ENCODE measurements at regions not wholly inside any gene's neighbourhood (a gene's known extent, or its start where the extent isn't known, plus 50 kb on each side); places are given as distances from the start of the nearest gene placed in this dataset.

DNA sequence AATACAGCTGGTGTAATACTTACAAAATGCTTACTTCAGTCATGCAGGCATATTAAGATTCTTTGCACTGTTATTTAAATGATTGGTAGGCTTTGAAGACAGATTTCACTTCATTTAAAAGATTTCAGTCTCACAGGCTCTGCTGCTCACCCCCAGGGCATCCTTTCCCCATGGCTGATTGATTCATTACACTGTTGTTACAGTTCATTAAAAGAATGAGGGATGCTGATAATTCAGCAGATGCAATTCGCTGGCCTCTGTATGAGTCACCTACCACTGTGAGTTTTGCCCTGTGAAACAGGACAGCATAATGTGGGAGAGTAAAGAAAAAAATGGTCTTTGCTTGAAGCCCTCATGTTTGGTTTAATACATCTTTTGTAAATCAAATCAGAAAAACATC, 246.9 kb downstream of the CYLC2 start:
- intact Hi-C loops (cut with DNase I; ENCODE audit: low total_unique reads) = no loop called here
- 43 to 56% methylated on average over 1 of the region's 1 CpG for WGBS, 2 donors (ENCODE audit: low coverage in 1 of 2)
- in situ Hi-C loops (cut with MboI; ENCODE audit: low pct_ligation_motif_present in 1 of 4, low pct_unique_long_range_greater_than_20kb in 1 of 4, low sequenced_read_pairs in 3 of 4) = no loop called here

DNA sequence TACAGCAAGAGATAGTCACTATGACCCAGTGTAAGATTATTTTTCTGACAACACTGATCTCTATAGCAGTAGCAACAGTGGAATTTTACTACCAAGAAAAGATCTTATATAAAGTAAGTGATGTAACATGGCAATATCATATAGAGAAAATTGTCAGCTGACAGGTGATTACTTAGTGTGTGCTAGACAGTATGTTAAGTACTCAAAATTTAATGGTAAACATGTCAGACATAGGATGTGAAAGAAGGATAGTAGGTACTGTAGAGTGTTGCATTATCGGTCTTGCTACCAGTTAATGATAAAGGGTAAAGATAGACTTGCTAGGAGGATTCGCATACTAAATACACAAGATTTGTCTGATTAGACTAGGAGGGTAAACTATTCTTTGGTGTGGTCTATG, 247.4 kb downstream of the CYLC2 start:
- intact Hi-C loops (cut with DNase I; ENCODE audit: low total_unique reads) (no loop called here), in situ Hi-C loops (cut with MboI; ENCODE audit: low pct_ligation_motif_present in 1 of 4, low pct_unique_long_range_greater_than_20kb in 1 of 4, low sequenced_read_pairs in 3 of 4) (no loop called here)
- Histone ChIP-seq H3K27me3 (no peaks in the 10 kb centered on the region), H3K4me1 (no peaks in the 10 kb centered on the region), H3K36me3 (no peaks in the 10 kb centered on the region), H3K27ac (no peak overlapping the region), H3K9me3 (no peaks in the 10 kb centered on the region), H3K4me3 (no peak overlapping the region)
- DNase-seq = no peak
- TF ChIP-seq EP300 (IDR thresholded peaks at IDR 0.05; ENCODE audit: low read depth) (no peak), POLR2A (IDR thresholded peaks at IDR 0.05) (no peak), POLR2AphosphoS5 (IDR thresholded peaks at IDR 0.05) (no peak)
- TF ChIP-seq, protein P1, sequence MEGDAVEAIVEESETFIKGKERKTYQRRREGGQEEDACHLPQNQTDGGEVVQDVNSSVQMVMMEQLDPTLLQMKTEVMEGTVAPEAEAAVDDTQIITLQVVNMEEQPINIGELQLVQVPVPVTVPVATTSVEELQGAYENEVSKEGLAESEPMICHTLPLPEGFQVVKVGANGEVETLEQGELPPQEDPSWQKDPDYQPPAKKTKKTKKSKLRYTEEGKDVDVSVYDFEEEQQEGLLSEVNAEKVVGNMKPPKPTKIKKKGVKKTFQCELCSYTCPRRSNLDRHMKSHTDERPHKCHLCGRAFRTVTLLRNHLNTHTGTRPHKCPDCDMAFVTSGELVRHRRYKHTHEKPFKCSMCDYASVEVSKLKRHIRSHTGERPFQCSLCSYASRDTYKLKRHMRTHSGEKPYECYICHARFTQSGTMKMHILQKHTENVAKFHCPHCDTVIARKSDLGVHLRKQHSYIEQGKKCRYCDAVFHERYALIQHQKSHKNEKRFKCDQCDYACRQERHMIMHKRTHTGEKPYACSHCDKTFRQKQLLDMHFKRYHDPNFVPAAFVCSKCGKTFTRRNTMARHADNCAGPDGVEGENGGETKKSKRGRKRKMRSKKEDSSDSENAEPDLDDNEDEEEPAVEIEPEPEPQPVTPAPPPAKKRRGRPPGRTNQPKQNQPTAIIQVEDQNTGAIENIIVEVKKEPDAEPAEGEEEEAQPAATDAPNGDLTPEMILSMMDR (IDR thresholded peaks at IDR 0.05) = no peak
- 80 to 92% methylated on average over 2 of the region's 2 CpGs for WGBS, 2 donors (ENCODE audit: low coverage in 1 of 2)

More for the DNA sequence above, 246.9 kb downstream of the CYLC2 start:
- Histone ChIP-seq H3K9me3 (no peaks in the 10 kb centered on the region), H3K27me3 (no peaks in the 10 kb centered on the region), H3K36me3 (no peaks in the 10 kb centered on the region), H3K4me1 (no peaks in the 10 kb centered on the region), H3K27ac (no peak overlapping the region), H3K4me3 (no peak overlapping the region)
- TF ChIP-seq, protein P1 (IDR thresholded peaks at IDR 0.05) = no peak
- TF ChIP-seq POLR2AphosphoS5 (IDR thresholded peaks at IDR 0.05) (no peak), EP300 (IDR thresholded peaks at IDR 0.05; ENCODE audit: low read depth) (no peak), POLR2A (IDR thresholded peaks at IDR 0.05) (no peak)
- no peak for DNase-seq

DNA sequence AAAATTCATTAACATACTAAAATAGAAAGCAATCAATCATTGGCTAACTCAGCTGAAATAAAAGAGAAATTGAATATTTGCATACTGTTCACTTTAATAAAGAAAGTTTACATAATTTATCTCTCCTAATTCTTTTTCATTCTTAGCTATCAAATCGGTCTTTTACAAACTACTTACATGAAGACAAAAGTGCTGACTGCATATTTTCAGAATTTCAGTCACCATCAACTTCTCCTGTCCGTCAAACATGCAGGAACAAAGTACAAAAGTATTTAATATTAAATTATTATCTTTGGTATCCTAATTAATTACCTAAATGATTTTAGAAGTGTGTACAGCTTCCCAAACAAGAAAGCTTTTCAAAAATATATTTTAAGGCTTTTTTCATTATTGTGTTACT, 248.4 kb downstream of the CYLC2 start:
- no peaks in the 10 kb centered on the region for H3K27me3 ChIP-seq
- WGBS, 2 donors (ENCODE audit: low coverage in 1 of 2) = 42 to 55% methylated on average over 2 of the region's 2 CpGs
- intact Hi-C loops (cut with DNase I; ENCODE audit: low total_unique reads) (no loop called here), in situ Hi-C loops (cut with MboI; ENCODE audit: low pct_ligation_motif_present in 1 of 4, low pct_unique_long_range_greater_than_20kb in 1 of 4, low sequenced_read_pairs in 3 of 4) (no loop called here)
- no peak overlapping the region for H3K27ac ChIP-seq
- no peaks in the 10 kb centered on the region for H3K4me1 ChIP-seq
- H3K36me3 ChIP-seq = no peaks in the 10 kb centered on the region
- TF ChIP-seq, protein P1 (IDR thresholded peaks at IDR 0.05) = no peak
- TF ChIP-seq EP300 (IDR thresholded peaks at IDR 0.05; ENCODE audit: low read depth) (no peak), POLR2AphosphoS5 (IDR thresholded peaks at IDR 0.05) (no peak), POLR2A (IDR thresholded peaks at IDR 0.05) (no peak)
- no peaks in the 10 kb centered on the region for H3K9me3 ChIP-seq
- H3K4me3 ChIP-seq = no peak overlapping the region
- no peak for DNase-seq

DNA sequence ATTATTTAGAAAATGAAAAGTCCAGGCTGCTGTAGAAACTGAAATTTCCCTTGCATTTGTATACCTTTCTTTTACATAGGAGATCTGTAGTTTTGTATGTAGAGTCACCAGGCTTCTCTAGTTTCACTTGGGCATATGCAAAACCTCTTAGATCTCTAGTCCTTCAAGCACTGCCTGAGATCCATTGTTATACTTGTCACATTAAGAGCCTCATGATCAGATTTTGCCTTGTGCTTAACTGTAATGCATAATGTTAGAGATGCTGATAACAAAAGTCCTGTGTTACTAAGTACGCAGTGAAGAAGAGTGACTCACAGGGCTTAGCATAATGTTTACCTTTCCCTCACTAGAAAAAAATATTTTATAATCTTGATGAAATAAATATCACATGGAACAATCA, 250.2 kb downstream of the CYLC2 start:
- WGBS, 2 donors (ENCODE audit: low coverage in 1 of 2) = 55 to 59% methylated on average over 1 of the region's 1 CpG
- Histone ChIP-seq H3K36me3 (no peaks in the 10 kb centered on the region), H3K4me3 (no peak overlapping the region), H3K27ac (no peak overlapping the region), H3K27me3 (no peaks in the 10 kb centered on the region), H3K4me1 (no peaks in the 10 kb centered on the region), H3K9me3 (no peaks in the 10 kb centered on the region)
- in situ Hi-C loops (cut with MboI; ENCODE audit: low pct_ligation_motif_present in 1 of 4, low pct_unique_long_range_greater_than_20kb in 1 of 4, low sequenced_read_pairs in 3 of 4) (no loop called here), intact Hi-C loops (cut with DNase I; ENCODE audit: low total_unique reads) (no loop called here)
- no peak for DNase-seq
- TF ChIP-seq, protein P1 (IDR thresholded peaks at IDR 0.05) = no peak
- TF ChIP-seq EP300 (IDR thresholded peaks at IDR 0.05; ENCODE audit: low read depth) = no peak
- no peak for TF ChIP-seq POLR2AphosphoS5 (IDR thresholded peaks at IDR 0.05)
- TF ChIP-seq POLR2A (IDR thresholded peaks at IDR 0.05) = no peak

All from transverse colon (tissue), 4 donors.